ENCODE measurements at regions not wholly inside any gene's neighbourhood (a gene's known extent, or its start where the extent isn't known, plus 50 kb on each side); places are given as distances from the start of the nearest gene placed in this dataset.

- Histone ChIP-seq H3K36me3 (ENCODE audit: control insufficient read depth, insufficient read depth, low read length) (no peaks in the 10 kb centered on the region), H3K9ac (ENCODE audit: extremely low read depth, low read length, poor library complexity, severe bottlenecking) (no peak overlapping the region), H3K4me1 (ENCODE audit: control insufficient read depth, insufficient read depth, low read length) (no peaks in the 10 kb centered on the region), H3K9me3 (ENCODE audit: control insufficient read depth, low read length) (no peaks in the 10 kb centered on the region), H3K27me3 (ENCODE audit: control insufficient read depth, insufficient read depth, low read length, poor library complexity, severe bottlenecking) (no peaks in the 10 kb centered on the region), H3K4me3 (ENCODE audit: low read length) (no peak overlapping the region), H3K27ac (ENCODE audit: low read depth, low read length) (no peak overlapping the region)
- no peak for TF ChIP-seq CTCF (conservative IDR thresholded peaks at IDR 0.05)
- Mint-ChIP-seq H3K27me3 (ENCODE audit: insufficient read depth) (no peaks in the 10 kb centered on the region), H3K36me3 (ENCODE audit: low read depth) (no peaks in the 10 kb centered on the region), H3K9me3 (no peaks in the 10 kb centered on the region), H3K4me1 (no peaks in the 10 kb centered on the region), H3K4me3 (no peak overlapping the region), H3K27ac (no peak overlapping the region)
- 100% methylated on average over 1 of the region's 1 CpG; no CpG with 5 or more reads in 1 of the 2 experiments for WGBS, 2 experiments (ENCODE audit: insufficient coverage in 1 of 2, insufficient read length in 1 of 2)
- DNase-seq, result no peak
These were observed 1719.9 kb downstream of the GRIK2 start for GRCh38 chr6:103113416-103113815.

- H3K27me3 Mint-ChIP-seq (ENCODE audit: insufficient read depth), result no peaks in the 10 kb centered on the region
- no peaks in the 10 kb centered on the region for H3K36me3 ChIP-seq (ENCODE audit: control insufficient read depth, insufficient read depth, low read length)
- H3K27ac Mint-ChIP-seq, result no peak overlapping the region
- H3K4me3 Mint-ChIP-seq, result no peak overlapping the region
- no peaks in the 10 kb centered on the region for H3K27me3 ChIP-seq (ENCODE audit: control insufficient read depth, insufficient read depth, low read length, poor library complexity, severe bottlenecking)
- H3K9me3 ChIP-seq (ENCODE audit: control insufficient read depth, low read length), result no peaks in the 10 kb centered on the region
- H3K4me1 Mint-ChIP-seq, result peaks cover 10% of the 10 kb centered on the region
- DNase-seq, result no peak
- H3K9ac ChIP-seq (ENCODE audit: extremely low read depth, low read length, poor library complexity, severe bottlenecking), result no peak overlapping the region
- H3K4me1 ChIP-seq (ENCODE audit: control insufficient read depth, insufficient read depth, low read length), result no peaks in the 10 kb centered on the region
- no peaks in the 10 kb centered on the region for H3K36me3 Mint-ChIP-seq (ENCODE audit: low read depth)
- H3K4me3 ChIP-seq (ENCODE audit: low read length), result no peak overlapping the region
- H3K9me3 Mint-ChIP-seq, result no peaks in the 10 kb centered on the region
- H3K27ac ChIP-seq (ENCODE audit: low read depth, low read length), result no peak overlapping the region
- TF ChIP-seq CTCF (conservative IDR thresholded peaks at IDR 0.05), result no peak
These were observed 1714.5 kb downstream of the GRIK2 start for GRCh38 chr6:103107985-103108384.

- H3K36me3 Mint-ChIP-seq (ENCODE audit: low read depth), result no peaks in the 10 kb centered on the region
- WGBS, 2 experiments (ENCODE audit: insufficient coverage in 1 of 2, insufficient read length in 1 of 2), result 38 to 53% methylated on average over 2 of the region's 2 CpGs
These were observed 1712.2 kb downstream of the GRIK2 start for GRCh38 chr6:103105686-103106085.

More at GRCh38 chr6:103105686-103106085, 1712.2 kb downstream of the GRIK2 start:
- H3K9ac ChIP-seq (ENCODE audit: extremely low read depth, low read length, poor library complexity, severe bottlenecking), result no peak overlapping the region
- H3K9me3 ChIP-seq (ENCODE audit: control insufficient read depth, low read length), result no peaks in the 10 kb centered on the region
- Mint-ChIP-seq H3K4me3 (no peak overlapping the region), H3K9me3 (peaks cover 3% of the 10 kb centered on the region), H3K4me1 (peaks cover 10% of the 10 kb centered on the region), H3K27ac (no peak overlapping the region), H3K27me3 (ENCODE audit: insufficient read depth) (no peaks in the 10 kb centered on the region)
- H3K27ac ChIP-seq (ENCODE audit: low read depth, low read length), result no peak overlapping the region
- no peak overlapping the region for H3K4me3 ChIP-seq (ENCODE audit: low read length)
- H3K27me3 ChIP-seq (ENCODE audit: control insufficient read depth, insufficient read depth, low read length, poor library complexity, severe bottlenecking), result no peaks in the 10 kb centered on the region
- peak; percentile 54 for DNase-seq
- TF ChIP-seq CTCF (conservative IDR thresholded peaks at IDR 0.05), result no peak
- no peaks in the 10 kb centered on the region for H3K36me3 ChIP-seq (ENCODE audit: control insufficient read depth, insufficient read depth, low read length)
- no peaks in the 10 kb centered on the region for H3K4me1 ChIP-seq (ENCODE audit: control insufficient read depth, insufficient read depth, low read length)
